Keratinocyte (primary cell): ENCODE measurements at regions not wholly inside any gene's neighbourhood (a gene's known extent, or its start where the extent isn't known, plus 50 kb on each side); places are given as distances from the start of the nearest gene placed in this dataset.
"Not testable (repeated sequence)": the region's sequence is repeated elsewhere in the genome, so short reads cannot be mapped to it uniquely, and the experiment has no call there.

ENCODE experiments used
- DNase-seq: peaks from one replicate; pipeline ENCODE4 v3.0.0-alpha.2; 2011; ENCODE audit warnings: low read depth, missing footprints, low spot score
- FAIRE-seq: peaks from 2 replicates; lab custom pipeline; 2011; peaks lifted over from hg19 to GRCh38; lab: Jason Lieb, UNC
- H2AFZ ChIP-seq: 2 replicates; pipeline ENCODE4 v1.6.0; 2012; ENCODE audit warnings: low read length, control low read depth, inconsistent platforms; ENCODE audit not compliant: control insufficient read depth
- H3K27ac ChIP-seq: 2 replicates; pipeline ENCODE4 v1.5.1; 2011; ENCODE audit warnings: low read length; ENCODE audit not compliant: control insufficient read depth, insufficient read depth
- H3K27me3 ChIP-seq: 3 replicates; pipeline ENCODE4 v1.6.0; 2011; ENCODE audit warnings: low read length; ENCODE audit not compliant: control insufficient read depth, insufficient read depth; ENCODE audit errors: extremely low read depth
- H3K36me3 ChIP-seq, 2 experiments: 2 replicates in 1 of 2; 3 replicates in 1 of 2; pipeline ENCODE4 v1.5.1; 2011; ENCODE audit warnings: low read length in 2 of 2, mild to moderate bottlenecking in 1 of 2; ENCODE audit not compliant: control insufficient read depth in 2 of 2, insufficient read depth in 2 of 2; ENCODE audit errors: extremely low read depth in 1 of 2
- H3K4me1 ChIP-seq: 3 replicates; pipeline ENCODE4 v1.5.1; 2011; ENCODE audit warnings: low read length; ENCODE audit not compliant: control insufficient read depth, insufficient read depth; ENCODE audit errors: extremely low read depth
- H3K4me2 ChIP-seq: 3 replicates; pipeline ENCODE4 v1.6.0; 2011; ENCODE audit warnings: low read depth, low read length; ENCODE audit not compliant: control insufficient read depth, insufficient read depth; ENCODE audit errors: extremely low read depth
- H3K4me3 ChIP-seq, 3 experiments: fragments of 200-600 bp in 1 of 3; sonication (generic) in 1 of 3; 2 replicates in 2 of 3; 3 replicates in 1 of 3; pipeline ENCODE4 v1.5.1; 2011 to 2016; ENCODE audit warnings: low read length in 3 of 3, mild to moderate bottlenecking in 3 of 3, control low read depth in 2 of 3, inconsistent platforms in 1 of 3, low read depth in 1 of 3, mixed read lengths in 1 of 3, mixed run types in 1 of 3, moderate library complexity in 1 of 3; ENCODE audit not compliant: control insufficient read depth in 2 of 3, insufficient read depth in 2 of 3; ENCODE audit errors: extremely low read depth in 1 of 3
- H3K79me2 ChIP-seq: 2 replicates; pipeline ENCODE4 v1.6.0; 2012; ENCODE audit warnings: low read length; ENCODE audit not compliant: control insufficient read depth, insufficient read depth
- H3K9ac ChIP-seq: 3 replicates; pipeline ENCODE4 v1.6.0; 2011; ENCODE audit warnings: low read length; ENCODE audit not compliant: control insufficient read depth, insufficient read depth; ENCODE audit errors: extremely low read depth
- H3K9me1 ChIP-seq: 3 replicates; pipeline ENCODE4 v1.6.0; 2011; ENCODE audit warnings: low read length; ENCODE audit not compliant: control insufficient read depth, insufficient read depth; ENCODE audit errors: extremely low read depth
- H3K9me3 ChIP-seq: 2 replicates; pipeline ENCODE4 v1.5.1; 2012; ENCODE audit warnings: low read depth, low read length; ENCODE audit not compliant: control insufficient read depth
- H4K20me1 ChIP-seq: 3 replicates; pipeline ENCODE4 v1.6.0; 2011; ENCODE audit warnings: low read length; ENCODE audit not compliant: control insufficient read depth, insufficient read depth; ENCODE audit errors: extremely low read depth
- EZH2 ChIP-seq: IDR thresholded peaks from one replicate; pipeline ENCODE4 v1.6.1; 2012; ENCODE audit warnings: inconsistent platforms, mild to moderate bottlenecking, low read length, moderate library complexity
- dilution Hi-C: fragments of 300-500 bp; cut with MboI; formaldehyde crosslinking; loops from one replicate; pipeline ENCODE4 v1.7.0; 2020; ENCODE audit warnings: low sequenced_read_pairs; ENCODE audit not compliant: extremely low pct_ligation_motif_present
- TF ChIP-seq, protein P1 (sequence below), 3 experiments: IDR thresholded peaks in 1 of 3; conservative IDR thresholded peaks in 1 of 3; optimal IDR thresholded peaks in 1 of 3; 2 replicates in 2 of 3; 3 replicates in 1 of 3; pipeline versions ENCODE3 to v1.5.1; 2011; ENCODE audit warnings: low read length in 3 of 3, mild to moderate bottlenecking in 3 of 3, moderate library complexity in 2 of 3, control low read depth in 1 of 3, inconsistent platforms in 1 of 3; ENCODE audit not compliant: insufficient read depth in 2 of 3; ENCODE audit errors: extremely low read depth in 1 of 3

DNA sequence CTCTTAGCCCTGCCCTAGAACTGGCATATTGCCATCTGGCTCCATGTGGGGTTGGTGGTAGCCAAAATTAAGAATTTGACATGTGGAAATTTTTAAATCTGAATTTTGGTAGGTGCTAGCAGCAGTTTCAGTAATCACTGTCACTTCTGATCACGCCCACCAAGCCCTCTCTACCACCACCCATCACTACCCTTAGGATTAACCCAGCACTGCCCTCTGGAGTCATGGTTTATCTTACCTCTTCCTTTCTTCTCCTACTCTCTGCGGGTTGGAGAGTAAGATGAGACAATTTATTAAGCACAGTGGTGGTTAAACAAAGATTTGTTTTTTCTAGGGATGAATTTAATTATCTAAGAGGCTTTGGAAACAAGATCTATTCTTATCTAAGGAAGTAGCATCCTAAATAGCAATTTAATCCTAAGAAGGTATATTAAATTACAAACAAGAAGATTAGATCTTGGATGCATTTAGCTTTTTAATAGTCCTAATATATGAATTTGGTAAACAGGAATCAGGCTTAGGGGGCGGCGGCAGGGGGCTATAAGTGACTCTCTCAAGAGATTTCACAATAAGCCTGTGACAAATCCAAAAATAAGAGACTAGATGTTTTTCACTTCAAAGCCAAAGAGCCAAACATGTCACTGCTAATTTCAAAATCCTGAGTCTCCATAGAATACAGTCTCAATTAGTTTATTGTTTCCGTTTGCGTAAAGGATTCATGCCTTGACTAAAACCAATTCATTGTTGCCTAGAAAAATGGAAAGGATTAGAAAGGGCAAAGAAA lies 498.4 kb upstream of the UBE2E2 start:
- no peak for FAIRE-seq
- DNase-seq: no peak
- Histone ChIP-seq H3K36me3 (no peaks in the 10 kb centered on the region), H3K4me2 (no peak overlapping the region), H3K9me3 (no peaks in the 10 kb centered on the region), H3K4me1 (no peaks in the 10 kb centered on the region), H2AFZ (no peak overlapping the region), H3K4me3 (no peak overlapping the region), H3K9ac (no peak overlapping the region), H4K20me1 (no peaks in the 10 kb centered on the region), H3K79me2 (no peaks in the 10 kb centered on the region), H3K9me1 (no peaks in the 10 kb centered on the region), H3K27me3 (no peaks in the 10 kb centered on the region), H3K27ac (no peak overlapping the region)
- TF ChIP-seq, protein P1, sequence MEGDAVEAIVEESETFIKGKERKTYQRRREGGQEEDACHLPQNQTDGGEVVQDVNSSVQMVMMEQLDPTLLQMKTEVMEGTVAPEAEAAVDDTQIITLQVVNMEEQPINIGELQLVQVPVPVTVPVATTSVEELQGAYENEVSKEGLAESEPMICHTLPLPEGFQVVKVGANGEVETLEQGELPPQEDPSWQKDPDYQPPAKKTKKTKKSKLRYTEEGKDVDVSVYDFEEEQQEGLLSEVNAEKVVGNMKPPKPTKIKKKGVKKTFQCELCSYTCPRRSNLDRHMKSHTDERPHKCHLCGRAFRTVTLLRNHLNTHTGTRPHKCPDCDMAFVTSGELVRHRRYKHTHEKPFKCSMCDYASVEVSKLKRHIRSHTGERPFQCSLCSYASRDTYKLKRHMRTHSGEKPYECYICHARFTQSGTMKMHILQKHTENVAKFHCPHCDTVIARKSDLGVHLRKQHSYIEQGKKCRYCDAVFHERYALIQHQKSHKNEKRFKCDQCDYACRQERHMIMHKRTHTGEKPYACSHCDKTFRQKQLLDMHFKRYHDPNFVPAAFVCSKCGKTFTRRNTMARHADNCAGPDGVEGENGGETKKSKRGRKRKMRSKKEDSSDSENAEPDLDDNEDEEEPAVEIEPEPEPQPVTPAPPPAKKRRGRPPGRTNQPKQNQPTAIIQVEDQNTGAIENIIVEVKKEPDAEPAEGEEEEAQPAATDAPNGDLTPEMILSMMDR (optimal IDR thresholded peaks at IDR 0.05 in 1 of 3, IDR thresholded peaks at IDR 0.05 in 1 of 3, conservative IDR thresholded peaks at IDR 0.05 in 1 of 3; ENCODE audit: extremely low read depth in 1 of 3, insufficient read depth in 2 of 3, low read length in 3 of 3): no peak
- dilution Hi-C loops: no loop called here

DNA sequence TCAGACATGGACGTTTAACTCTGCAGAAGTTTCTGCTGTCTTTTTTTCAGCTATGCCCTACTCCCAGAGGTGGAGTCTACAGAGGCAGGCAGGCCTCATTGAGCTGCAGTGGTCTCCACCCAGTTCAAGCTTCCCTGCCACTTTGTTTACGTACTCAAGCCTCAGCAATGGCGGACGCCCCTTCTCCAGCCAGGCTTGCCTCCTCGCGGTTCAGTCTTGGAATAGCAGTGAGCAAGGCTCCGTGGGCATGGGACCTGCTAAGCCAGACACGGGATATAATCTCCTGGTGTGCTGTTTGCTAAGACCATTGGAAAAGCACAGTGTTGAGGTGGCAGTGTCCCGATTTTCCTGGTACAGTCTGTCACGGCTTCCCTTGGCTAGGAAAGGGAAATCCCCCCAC lies 496.2 kb upstream of the UBE2E2 start:
- H3K79me2 ChIP-seq, H4K20me1 ChIP-seq, dilution Hi-C loops, H3K27ac ChIP-seq, H3K27me3 ChIP-seq, H3K4me2 ChIP-seq, FAIRE-seq, H3K36me3 ChIP-seq, H3K9ac ChIP-seq, DNase-seq, H3K4me1 ChIP-seq, H3K4me3 ChIP-seq, H3K9me3 ChIP-seq, H2AFZ ChIP-seq, H3K9me1 ChIP-seq: not testable (repeated sequence)

DNA sequence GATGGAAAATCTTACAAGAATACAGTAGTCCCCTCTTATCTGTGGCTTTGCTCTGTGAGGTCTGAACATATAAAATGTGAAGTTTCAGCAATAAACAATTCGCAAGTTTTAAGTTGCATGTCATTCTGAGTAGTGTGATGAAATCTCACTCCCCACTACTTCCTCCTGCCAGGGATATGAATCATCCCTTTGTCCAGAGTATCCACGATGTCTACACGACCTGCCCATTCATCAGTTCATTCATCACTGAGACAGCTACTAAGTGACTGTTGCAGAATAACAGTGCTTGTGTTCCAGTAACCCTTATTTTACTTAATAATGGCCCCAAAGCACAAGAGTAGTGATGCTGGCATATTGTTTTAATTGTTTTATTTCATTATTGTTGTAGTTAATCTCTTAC lies 489.2 kb upstream of the UBE2E2 start:
- H3K9ac ChIP-seq: no peak overlapping the region
- no peaks in the 10 kb centered on the region for H4K20me1 ChIP-seq
- dilution Hi-C loops: no loop called here
- no peak overlapping the region for H3K4me2 ChIP-seq
- H2AFZ ChIP-seq: no peak overlapping the region
- H3K36me3 ChIP-seq: no peaks in the 10 kb centered on the region
- TF ChIP-seq, protein P1 (optimal IDR thresholded peaks at IDR 0.05 in 1 of 3, IDR thresholded peaks at IDR 0.05 in 1 of 3, conservative IDR thresholded peaks at IDR 0.05 in 1 of 3; ENCODE audit: extremely low read depth in 1 of 3, insufficient read depth in 2 of 3, low read length in 3 of 3): no peak
- TF ChIP-seq EZH2: no peak
- no peaks in the 10 kb centered on the region for H3K27me3 ChIP-seq
- peak; percentile 84 for FAIRE-seq
- no peak overlapping the region for H3K4me3 ChIP-seq
- no peaks in the 10 kb centered on the region for H3K9me3 ChIP-seq
- no peak for DNase-seq
- no peaks in the 10 kb centered on the region for H3K79me2 ChIP-seq
- peaks cover 3% of the 10 kb centered on the region for H3K4me1 ChIP-seq
- no peak overlapping the region for H3K27ac ChIP-seq
- H3K9me1 ChIP-seq: no peaks in the 10 kb centered on the region
